ENCODE measurements at regions not wholly inside any gene's neighbourhood (a gene's known extent, or its start where the extent isn't known, plus 50 kb on each side); places are given as distances from the start of the nearest gene placed in this dataset.

- no peak for TF ChIP-seq CTCF (IDR thresholded peaks at IDR 0.05; ENCODE audit: low read depth, low read length)
- no peak overlapping the region for H3K4me3 ChIP-seq (ENCODE audit: low read depth, low read length)
Observed at GRCh38 chr12:97313471-97314190, 149.0 kb upstream of the RMST start.

- TF ChIP-seq CTCF (IDR thresholded peaks at IDR 0.05; ENCODE audit: low read depth, low read length), result no peak
Observed at GRCh38 chr12:97316321-97316720, 146.3 kb upstream of the RMST start.

GRCh38 chr12:97321621-97322020 lies 141.0 kb upstream of the RMST start:
- TF ChIP-seq CTCF (IDR thresholded peaks at IDR 0.05; ENCODE audit: low read depth, low read length), result no peak
- no peak overlapping the region for H3K4me3 ChIP-seq (ENCODE audit: low read depth, low read length)

More at GRCh38 chr12:97316321-97316720, 146.3 kb upstream of the RMST start:
- H3K4me3 ChIP-seq (ENCODE audit: low read depth, low read length), result no peak overlapping the region

GRCh38 chr12:97322388-97322787 lies 140.2 kb upstream of the RMST start:
- H3K4me3 ChIP-seq (ENCODE audit: low read depth, low read length), result no peak overlapping the region
- no peak for TF ChIP-seq CTCF (IDR thresholded peaks at IDR 0.05; ENCODE audit: low read depth, low read length)

GRCh38 chr12:97323154-97323553 lies 139.4 kb upstream of the RMST start:
- TF ChIP-seq CTCF (IDR thresholded peaks at IDR 0.05; ENCODE audit: low read depth, low read length), result no peak
- no peak overlapping the region for H3K4me3 ChIP-seq (ENCODE audit: low read depth, low read length)

- no peak overlapping the region for H3K4me3 ChIP-seq (ENCODE audit: low read depth, low read length)
- no peak for TF ChIP-seq CTCF (IDR thresholded peaks at IDR 0.05; ENCODE audit: low read depth, low read length)
Observed at GRCh38 chr12:97324471-97324870, 138.1 kb upstream of the RMST start.

- no peak overlapping the region for H3K4me3 ChIP-seq (ENCODE audit: low read depth, low read length)
- TF ChIP-seq CTCF (IDR thresholded peaks at IDR 0.05; ENCODE audit: low read depth, low read length), result no peak
Observed at GRCh38 chr12:97335115-97335514, 127.5 kb upstream of the RMST start.
